HG03025 (cell line): ENCODE measurements at regions not wholly inside any gene's neighbourhood (a gene's known extent, or its start where the extent isn't known, plus 50 kb on each side); places are given as distances from the start of the nearest gene placed in this dataset.
"Not testable (repeated sequence)": the region's sequence is repeated elsewhere in the genome, so short reads cannot be mapped to it uniquely, and the experiment has no call there.

Experiments used
- ATAC-seq: cut with Tn5 transposase; IDR thresholded peaks from one replicate; pipeline ENCODE4 v1.9.1; 2021; ENCODE audit warnings: mild to moderate bottlenecking, moderate library complexity; ENCODE audit not compliant: unreplicated experiment, low FRiP score

GRCh38 chr1:199084293-199084692 lies 445.5 kb downstream of the PTPRC start:
- ATAC-seq = no peak

DNA sequence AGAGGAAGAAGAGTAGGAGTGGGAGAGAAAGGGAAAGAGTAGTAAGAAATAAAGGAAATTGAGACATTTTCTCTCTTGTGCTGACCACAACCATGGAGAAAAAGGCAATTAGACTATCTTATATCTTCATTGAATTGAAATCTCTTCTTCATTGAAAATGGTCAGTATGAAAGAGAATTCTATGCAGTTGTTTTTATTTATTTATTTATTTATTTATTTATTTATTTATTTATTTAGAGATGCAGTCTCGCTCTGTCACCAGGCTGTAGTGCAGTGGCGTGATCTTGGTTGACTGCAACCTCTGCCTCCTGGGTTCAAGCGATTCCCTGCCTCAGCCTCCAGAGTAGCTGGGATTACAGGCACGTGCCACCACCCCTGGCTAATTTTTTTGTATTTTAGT lies 447.1 kb downstream of the PTPRC start:
- no peak for ATAC-seq

DNA sequence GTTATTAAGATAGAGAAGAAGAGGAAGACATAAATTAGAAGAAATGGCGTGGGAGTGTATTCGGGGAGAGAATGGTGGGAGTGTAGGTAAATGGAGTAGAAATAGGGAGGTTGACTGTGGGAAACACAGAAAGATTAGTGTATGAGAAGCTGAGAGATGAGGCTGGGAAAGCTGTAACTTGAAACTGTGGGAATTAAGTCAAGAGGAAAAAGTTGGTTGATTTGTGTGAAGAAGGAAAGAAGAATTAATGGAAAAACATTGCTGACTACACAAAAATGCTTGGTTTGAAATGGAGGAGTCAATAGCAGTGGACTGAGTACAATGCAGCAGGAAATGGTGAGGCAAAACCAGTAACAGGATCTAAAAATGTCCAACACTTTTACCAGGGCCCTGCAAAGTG lies 448.3 kb downstream of the PTPRC start:
- ATAC-seq = no peak

DNA sequence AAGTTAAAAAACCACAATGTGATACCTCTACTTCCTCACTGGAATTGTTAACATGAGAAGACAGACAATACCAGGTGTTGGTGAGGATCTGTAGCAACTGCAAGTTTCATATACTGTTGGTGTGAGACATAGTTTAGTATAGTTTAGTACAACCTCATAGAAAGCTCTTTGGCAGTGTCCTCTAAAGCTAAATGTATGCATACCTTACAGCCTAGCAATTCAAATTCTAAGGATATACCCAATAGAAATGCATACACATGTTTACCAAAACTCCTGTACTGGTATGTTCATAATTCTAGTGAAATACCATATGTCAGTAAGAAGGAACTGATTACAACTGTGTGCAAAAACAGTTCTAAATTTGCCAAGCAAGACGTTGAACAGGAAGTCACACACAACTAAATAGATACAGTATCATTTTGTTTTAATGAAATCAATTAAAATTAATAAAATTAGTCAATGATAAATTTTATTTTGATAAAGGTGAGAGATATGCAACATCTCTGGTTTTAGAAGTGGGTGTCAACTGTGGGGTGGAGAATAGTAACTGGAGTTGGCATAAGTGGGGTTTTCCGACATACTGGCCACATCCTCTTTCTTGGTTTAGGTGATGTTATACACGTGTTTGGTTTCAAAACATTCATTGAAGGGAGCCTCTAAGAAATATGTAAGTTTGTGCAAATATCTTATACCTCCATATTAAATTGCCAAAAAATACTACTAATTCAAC lies 450.7 kb downstream of the PTPRC start:
- peak; percentile 93 for ATAC-seq

DNA sequence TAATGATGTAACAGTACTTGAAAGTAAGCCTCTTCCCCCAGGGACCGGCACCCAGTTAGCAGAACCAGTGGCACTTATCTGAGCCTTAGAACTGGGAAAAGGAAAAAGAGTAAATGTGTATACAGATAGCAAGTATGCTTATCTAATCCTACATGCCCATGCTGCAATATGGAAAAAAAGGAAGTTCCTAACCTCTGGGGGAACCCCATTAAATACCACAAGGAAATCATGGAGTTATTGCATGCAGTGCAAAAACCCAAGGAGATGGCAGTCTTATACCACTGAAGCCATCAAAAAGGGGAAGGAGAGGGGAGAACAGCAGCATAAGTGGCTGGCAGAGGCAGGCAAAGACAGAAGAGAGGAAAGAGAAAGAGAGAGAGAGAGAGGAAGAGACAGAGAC lies 456.8 kb downstream of the PTPRC start:
- not testable (repeated sequence) for ATAC-seq

GRCh38 chr1:199096591-199096990 lies 457.8 kb downstream of the PTPRC start:
- no peak for ATAC-seq

- ATAC-seq = no peak
These were observed 459.6 kb downstream of the PTPRC start for GRCh38 chr1:199098468-199098867.

- no peak for ATAC-seq
These were observed 462.3 kb downstream of the PTPRC start for GRCh38 chr1:199101139-199101538.

GRCh38 chr1:199101635-199102034 lies 462.8 kb downstream of the PTPRC start:
- no peak for ATAC-seq

DNA sequence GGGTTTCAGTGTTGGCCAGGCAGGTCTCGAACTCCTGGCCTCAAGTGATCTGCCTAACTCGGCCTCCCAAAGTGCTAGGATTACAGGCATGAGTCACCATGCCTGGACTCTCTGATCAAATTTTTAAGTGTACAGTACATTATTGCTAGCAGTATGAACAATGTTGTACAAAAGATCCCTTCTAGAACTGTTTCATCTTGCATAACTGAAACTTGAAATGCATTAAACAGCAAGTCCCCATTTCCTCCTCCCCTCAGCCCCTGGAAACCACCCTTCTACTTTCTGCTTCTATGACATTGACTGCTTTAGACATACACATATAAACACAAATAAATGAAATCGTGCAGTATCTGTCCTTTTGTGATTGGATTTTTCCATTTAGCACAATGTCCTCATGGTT lies 463.4 kb downstream of the PTPRC start:
- no peak for ATAC-seq

- no peak for ATAC-seq
These were observed 470.3 kb downstream of the PTPRC start for GRCh38 chr1:199109160-199109559.

GRCh38 chr1:199112365-199112764 lies 473.5 kb downstream of the PTPRC start:
- ATAC-seq = no peak

- ATAC-seq = no peak
These were observed 474.5 kb downstream of the PTPRC start for GRCh38 chr1:199113265-199113869.

- no peak for ATAC-seq
These were observed 477.6 kb downstream of the PTPRC start for GRCh38 chr1:199116488-199116887.

DNA sequence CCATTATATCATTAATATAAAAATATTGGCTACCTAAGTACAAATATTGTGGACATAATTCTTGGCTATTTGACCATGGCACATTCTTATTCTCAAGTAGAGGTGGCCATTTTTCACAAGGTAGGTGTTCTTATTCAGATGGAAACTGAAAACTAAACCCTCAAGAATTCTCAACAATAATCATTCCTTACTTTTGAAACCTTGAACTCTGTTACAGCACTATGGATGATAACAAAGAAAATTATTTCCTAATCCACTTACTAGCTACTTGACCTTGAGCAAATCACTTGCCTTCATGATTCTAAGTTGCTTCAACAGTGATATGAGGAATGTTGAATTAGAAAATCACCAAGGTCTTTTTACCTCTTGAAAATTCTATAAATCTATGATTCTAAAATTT lies 482.2 kb downstream of the PTPRC start:
- ATAC-seq = no peak

DNA sequence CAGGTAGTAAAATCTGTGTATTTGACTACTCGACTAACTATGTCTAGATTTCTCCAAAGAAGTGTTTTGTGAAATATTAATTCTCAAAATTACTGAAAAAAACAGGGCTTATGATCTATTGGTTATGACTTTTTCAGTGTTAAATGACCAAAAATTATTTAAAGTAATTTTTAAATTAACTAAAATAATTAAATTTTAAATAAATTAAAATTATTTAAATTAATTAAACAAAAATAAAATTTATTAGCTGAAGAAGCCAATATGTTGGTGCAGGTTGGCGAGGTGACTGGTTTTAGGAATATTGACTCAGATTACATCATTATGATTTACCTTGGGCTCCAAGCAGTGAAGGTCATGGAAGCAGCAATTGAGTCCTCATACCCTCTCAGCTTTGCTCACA lies 483.2 kb downstream of the PTPRC start:
- ATAC-seq = no peak

DNA sequence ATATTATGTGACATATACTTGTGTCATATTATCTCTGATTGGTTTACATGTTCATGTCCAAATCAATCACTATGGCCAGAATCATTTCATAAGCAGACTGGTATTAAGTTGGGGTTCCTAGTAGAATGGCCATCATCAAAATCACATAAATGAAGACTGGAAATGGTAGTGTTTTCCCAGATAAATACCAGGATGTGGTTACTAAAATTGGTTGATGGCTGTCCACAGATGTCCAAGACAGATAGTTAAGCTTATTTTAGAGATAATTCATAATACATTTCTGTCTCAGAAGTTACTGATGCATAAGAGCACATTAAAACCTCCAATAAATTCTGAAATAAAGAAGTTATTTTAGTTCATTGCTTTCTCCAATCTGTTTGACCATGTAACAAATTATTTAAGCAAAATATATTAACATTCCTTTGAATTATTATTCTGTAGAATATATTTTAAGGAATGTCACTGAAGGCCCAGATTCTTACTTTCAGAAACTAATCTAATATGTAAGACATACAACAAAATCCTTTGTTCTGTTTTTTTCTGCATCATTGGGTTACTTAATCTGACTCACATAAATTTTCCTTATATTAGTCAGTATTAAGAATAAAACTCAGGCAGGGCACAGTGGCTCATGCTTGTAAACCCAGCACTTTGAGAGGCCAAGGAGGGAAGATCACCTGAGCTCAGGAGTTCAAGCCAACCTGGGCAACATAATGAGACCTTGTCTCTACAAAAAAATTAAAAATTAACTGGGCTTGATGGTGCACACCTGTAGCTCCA lies 483.9 kb downstream of the PTPRC start:
- ATAC-seq = no peak

DNA sequence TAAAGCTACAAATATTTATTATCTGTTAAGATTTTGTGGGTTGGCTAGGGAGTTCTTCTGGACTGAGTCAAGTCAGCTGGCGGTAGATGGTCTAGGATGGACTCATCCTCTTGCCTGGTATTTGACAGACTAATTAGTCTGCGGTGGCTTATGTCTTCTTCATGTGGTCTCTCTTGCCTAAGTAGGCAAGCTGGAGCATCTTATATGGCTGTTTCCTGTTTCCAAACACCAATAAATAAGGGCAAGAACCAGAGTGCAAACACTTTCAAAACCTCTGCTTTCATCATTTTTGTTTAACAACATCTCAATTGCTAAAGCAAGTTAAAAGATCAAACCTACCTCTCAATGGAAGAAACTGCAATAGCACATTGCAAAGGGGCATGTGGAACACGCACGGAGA lies 484.8 kb downstream of the PTPRC start:
- ATAC-seq = no peak

GRCh38 chr1:199124351-199124750 lies 485.5 kb downstream of the PTPRC start:
- no peak for ATAC-seq

- ATAC-seq = no peak
These were observed 490.4 kb downstream of the PTPRC start for GRCh38 chr1:199129247-199129646.

DNA sequence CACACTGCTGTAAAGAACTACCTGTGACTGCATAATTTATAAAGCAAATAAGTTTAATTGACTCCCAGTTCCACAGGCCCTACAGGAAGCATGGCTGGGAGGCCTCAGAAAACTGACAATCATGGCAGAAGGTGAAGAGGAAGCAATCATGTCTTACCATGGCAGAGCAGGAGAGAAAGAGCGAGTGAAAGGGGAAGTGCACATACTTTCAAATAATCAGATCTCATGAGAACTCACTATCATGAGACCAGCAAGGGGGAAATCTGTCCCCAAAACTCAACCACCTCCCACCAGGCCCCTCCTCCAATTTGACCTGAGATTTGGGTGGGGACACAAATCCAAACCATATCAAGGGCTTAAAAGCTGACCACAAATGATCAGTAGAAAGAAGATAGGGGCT lies 493.2 kb downstream of the PTPRC start:
- no peak for ATAC-seq

DNA sequence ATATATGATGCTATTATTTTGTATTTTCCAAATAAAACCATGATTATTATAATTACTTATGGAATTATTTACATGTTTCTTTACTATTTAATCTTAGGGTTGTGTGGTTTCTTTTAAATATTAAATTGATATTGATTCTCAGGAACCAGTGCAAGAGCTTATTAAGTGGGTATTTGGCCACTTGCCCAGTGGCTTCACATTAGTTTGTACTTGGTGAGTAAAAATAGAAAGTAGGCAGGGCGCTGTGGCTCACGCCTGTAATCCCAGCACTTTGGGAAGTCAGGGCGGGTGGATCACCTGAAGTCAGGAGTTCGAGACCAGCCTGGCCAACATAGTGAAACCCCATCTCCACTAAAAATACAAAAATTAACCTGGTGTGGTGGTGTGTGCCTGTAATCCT lies 497.1 kb downstream of the PTPRC start:
- no peak for ATAC-seq
